ENCODE measurements at regions not wholly inside any gene's neighbourhood (a gene's known extent, or its start where the extent isn't known, plus 50 kb on each side); places are given as distances from the start of the nearest gene placed in this dataset.

DNA sequence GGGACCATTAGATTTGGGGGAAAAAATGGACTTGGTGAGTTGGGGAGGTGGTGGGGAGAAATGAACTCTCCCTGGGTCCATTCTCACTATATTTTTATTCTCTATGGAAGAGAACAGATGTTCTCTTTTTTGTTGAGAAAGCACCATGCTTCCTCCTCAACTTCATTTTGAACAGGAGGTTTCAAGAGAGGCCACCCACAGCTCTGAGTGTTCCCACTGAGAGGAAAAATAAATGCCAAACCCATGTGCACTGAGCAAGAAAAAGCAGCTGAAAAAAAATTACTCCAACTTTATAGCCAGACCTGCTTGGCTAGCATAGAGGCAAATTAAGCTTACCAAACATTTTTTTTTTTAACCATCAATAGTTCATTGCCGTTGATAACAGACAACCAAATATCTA lies 883.6 kb downstream of the KCNJ2 start:
- 94% methylated on average over 1 of the region's 1 CpG; no CpG with 5 or more reads in 1 of the 2 experiments for WGBS, 2 experiments (ENCODE audit: extremely low coverage in 1 of 2, insufficient coverage in 1 of 2, insufficient read length in 1 of 2, insufficient replicate concordance in 2 of 2, low coverage in 1 of 2, low lambda C conversion rate in 2 of 2, missing lambda C conversion rate in 1 of 2)
- H3K27ac ChIP-seq (ENCODE audit: low read depth, low read length) = no peak overlapping the region
- H3K23me2 ChIP-seq (ENCODE audit: low read depth, low read length) = no peaks in the 10 kb centered on the region
- no peaks in the 10 kb centered on the region for H3K36me3 ChIP-seq (ENCODE audit: control insufficient read depth in 2 of 4, insufficient read depth in 4 of 4, low read length in 3 of 4)
- ChIA-PET POLR2A (ENCODE audit: partially characterized antibody) (no interaction called here), CTCF (ENCODE audit: partially characterized antibody) (no interaction called here)
- no peaks in the 10 kb centered on the region for H3K27me3 ChIP-seq (replicated peaks in 1 of 4; ENCODE audit: control insufficient read depth in 3 of 4, extremely low read depth in 1 of 4, insufficient read depth in 3 of 4, low read length in 3 of 4)
- no peak for DNase-seq (ENCODE audit: low read depth in 1 of 2, low spot score in 2 of 2)
- H2AFZ ChIP-seq (ENCODE audit: low read length) = no peak overlapping the region
- no peak overlapping the region for H4K8ac ChIP-seq (ENCODE audit: extremely low read depth, insufficient read depth, low read length)
- no peak overlapping the region for H2AK5ac ChIP-seq (ENCODE audit: low read depth, low read length)
- H3K4me1 ChIP-seq (replicated peaks in 1 of 4; ENCODE audit: control insufficient read depth in 3 of 4, insufficient read depth in 4 of 4, low read length in 3 of 4) = no peaks in the 10 kb centered on the region
- no peak overlapping the region for H4K91ac ChIP-seq (replicated peaks; ENCODE audit: insufficient read length, low read length)
- H2BK15ac ChIP-seq (ENCODE audit: low read length) = no peak overlapping the region
- H3K56ac ChIP-seq (replicated peaks; ENCODE audit: insufficient read length, low read depth, low read length) = no peak overlapping the region
- no peak overlapping the region for H3K18ac ChIP-seq (ENCODE audit: extremely low read depth, low read length)
- H3K79me1 ChIP-seq (ENCODE audit: low read depth, low read length) = no peaks in the 10 kb centered on the region
- H2BK5ac ChIP-seq (ENCODE audit: low read depth, low read length) = no peak overlapping the region
- no peaks in the 10 kb centered on the region for H3K9me3 ChIP-seq (ENCODE audit: insufficient read depth in 2 of 2, low read depth in 1 of 2, low read length in 1 of 2)
- no peak overlapping the region for H2BK12ac ChIP-seq (ENCODE audit: low read depth, low read length)
- H3K14ac ChIP-seq (ENCODE audit: insufficient read length) = no peak overlapping the region
- no peak for TF ChIP-seq CBX8 (IDR thresholded peaks at IDR 0.05; ENCODE audit: borderline replicate concordance, low read depth, low read length)
- TF ChIP-seq SP2 (IDR thresholded peaks at IDR 0.05; ENCODE audit: low read length) = no peak
- no peak for TF ChIP-seq CHD1 (IDR thresholded peaks at IDR 0.05; ENCODE audit: low read depth, low read length)
- H4K20me1 ChIP-seq (replicated peaks in 1 of 2; ENCODE audit: control insufficient read depth in 1 of 2, insufficient read depth in 2 of 2, low read length in 2 of 2) = no peaks in the 10 kb centered on the region
- no peak overlapping the region for H3K4me2 ChIP-seq (ENCODE audit: insufficient read depth in 1 of 2, low read depth in 2 of 2, low read length in 2 of 2)
- no peak overlapping the region for H4K5ac ChIP-seq (ENCODE audit: insufficient read length, low read depth, low read length)
- H3K79me2 ChIP-seq (ENCODE audit: control insufficient read depth in 1 of 2, insufficient read depth in 2 of 2, low read length in 2 of 2) = no peaks in the 10 kb centered on the region
- no peak overlapping the region for H3K4me3 ChIP-seq (ENCODE audit: extremely low read depth in 1 of 4, insufficient read depth in 2 of 4, low read depth in 3 of 4, low read length in 4 of 4)
- no peak overlapping the region for H2BK120ac ChIP-seq (replicated peaks; ENCODE audit: low read depth, low read length)
- FAIRE-seq = no peak
- H3K23ac ChIP-seq (ENCODE audit: insufficient read length) = no peak overlapping the region
- no peak overlapping the region for H2BK20ac ChIP-seq (ENCODE audit: low read length)
- H3K4ac ChIP-seq (replicated peaks; ENCODE audit: insufficient read length, low read depth, low read length) = no peak overlapping the region
- no peak overlapping the region for H3K9ac ChIP-seq (replicated peaks in 1 of 4; ENCODE audit: extremely low read depth in 1 of 4, low read depth in 3 of 4, low read length in 3 of 4)
